Panc1 (cell line): ENCODE measurements at regions not wholly inside any gene's neighbourhood (a gene's known extent, or its start where the extent isn't known, plus 50 kb on each side); places are given as distances from the start of the nearest gene placed in this dataset.

Experiments used
- CTCF ChIP-seq: fragments of 450-650 bp; IDR thresholded peaks from 2 replicates; pipeline ENCODE4 v1.5.1; 2017; ENCODE audit warnings: mild to moderate bottlenecking
- POLR2AphosphoS5 ChIP-seq: IDR thresholded peaks from 2 replicates; pipeline ENCODE4 v1.6.1; 2012; ENCODE audit warnings: mild to moderate bottlenecking, low read depth, low read length, moderate library complexity
- SIN3A ChIP-seq: IDR thresholded peaks from 2 replicates; pipeline ENCODE4 v1.6.1; 2012; ENCODE audit warnings: low read depth, mild to moderate bottlenecking, low read length, moderate library complexity, borderline replicate concordance; ENCODE audit not compliant: insufficient read depth
- TCF7L2 ChIP-seq: IDR thresholded peaks from 2 replicates; pipeline ENCODE4 v1.6.1; 2011; ENCODE audit warnings: mild to moderate bottlenecking, low read depth, low read length, inconsistent platforms
- TF ChIP-seq, protein P1 (sequence below), 2 experiments: IDR thresholded peaks; 2 replicates each; pipeline ENCODE4 v1.6.1; 2011 to 2012; ENCODE audit warnings: low read depth in 2 of 2, control low read depth in 1 of 2, low read length in 1 of 2, mild to moderate bottlenecking in 1 of 2, moderate library complexity in 1 of 2; ENCODE audit not compliant: insufficient read depth in 1 of 2

DNA sequence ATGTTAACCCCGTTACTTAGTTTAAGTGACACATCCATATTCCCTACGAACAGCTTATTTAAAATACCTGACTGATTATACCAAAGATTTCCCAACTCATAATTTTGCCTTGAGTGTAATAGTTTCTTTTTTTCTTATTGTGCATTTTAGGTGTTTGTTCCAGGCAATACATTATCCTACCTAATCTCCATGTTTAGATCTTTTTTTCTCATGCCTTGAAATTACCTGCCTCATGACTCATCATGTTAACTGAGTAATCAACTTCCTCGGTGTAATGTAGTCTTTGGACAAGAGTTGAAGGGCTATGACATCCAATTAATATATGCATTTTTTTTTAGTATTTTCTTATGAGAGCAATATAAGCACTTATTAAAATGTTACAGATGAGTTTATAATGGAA is 228.7 kb upstream of the ANKRD50 start:
- TF ChIP-seq POLR2AphosphoS5 = no peak
- no peak for TF ChIP-seq CTCF
- TF ChIP-seq, protein P1, sequence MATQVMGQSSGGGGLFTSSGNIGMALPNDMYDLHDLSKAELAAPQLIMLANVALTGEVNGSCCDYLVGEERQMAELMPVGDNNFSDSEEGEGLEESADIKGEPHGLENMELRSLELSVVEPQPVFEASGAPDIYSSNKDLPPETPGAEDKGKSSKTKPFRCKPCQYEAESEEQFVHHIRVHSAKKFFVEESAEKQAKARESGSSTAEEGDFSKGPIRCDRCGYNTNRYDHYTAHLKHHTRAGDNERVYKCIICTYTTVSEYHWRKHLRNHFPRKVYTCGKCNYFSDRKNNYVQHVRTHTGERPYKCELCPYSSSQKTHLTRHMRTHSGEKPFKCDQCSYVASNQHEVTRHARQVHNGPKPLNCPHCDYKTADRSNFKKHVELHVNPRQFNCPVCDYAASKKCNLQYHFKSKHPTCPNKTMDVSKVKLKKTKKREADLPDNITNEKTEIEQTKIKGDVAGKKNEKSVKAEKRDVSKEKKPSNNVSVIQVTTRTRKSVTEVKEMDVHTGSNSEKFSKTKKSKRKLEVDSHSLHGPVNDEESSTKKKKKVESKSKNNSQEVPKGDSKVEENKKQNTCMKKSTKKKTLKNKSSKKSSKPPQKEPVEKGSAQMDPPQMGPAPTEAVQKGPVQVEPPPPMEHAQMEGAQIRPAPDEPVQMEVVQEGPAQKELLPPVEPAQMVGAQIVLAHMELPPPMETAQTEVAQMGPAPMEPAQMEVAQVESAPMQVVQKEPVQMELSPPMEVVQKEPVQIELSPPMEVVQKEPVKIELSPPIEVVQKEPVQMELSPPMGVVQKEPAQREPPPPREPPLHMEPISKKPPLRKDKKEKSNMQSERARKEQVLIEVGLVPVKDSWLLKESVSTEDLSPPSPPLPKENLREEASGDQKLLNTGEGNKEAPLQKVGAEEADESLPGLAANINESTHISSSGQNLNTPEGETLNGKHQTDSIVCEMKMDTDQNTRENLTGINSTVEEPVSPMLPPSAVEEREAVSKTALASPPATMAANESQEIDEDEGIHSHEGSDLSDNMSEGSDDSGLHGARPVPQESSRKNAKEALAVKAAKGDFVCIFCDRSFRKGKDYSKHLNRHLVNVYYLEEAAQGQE (IDR thresholded peaks at IDR 0.05; ENCODE audit: insufficient read depth in 1 of 2, low read depth in 2 of 2, low read length in 1 of 2) = no peak
- no peak for TF ChIP-seq SIN3A
- no peak for TF ChIP-seq TCF7L2
